Tibial artery (tissue), 4 donors: ENCODE measurements at regions not wholly inside any gene's neighbourhood (a gene's known extent, or its start where the extent isn't known, plus 50 kb on each side); places are given as distances from the start of the nearest gene placed in this dataset.

ENCODE experiments used
- DNase-seq, 2 donors: peaks; one replicate each; pipeline ENCODE4 v3.0.0-alpha.2; 2019
- H3K27ac ChIP-seq, 2 donors: fragments of 200-600 bp; sonication (generic) in 1 of 2; 1 replicate in 1 of 2; 2 replicates in 1 of 2; pipeline ENCODE4 v1.5.1; 2018 to 2019; ENCODE audit warnings: mild to moderate bottlenecking in 1 of 2
- H3K27me3 ChIP-seq, 2 donors: fragments of 200-600 bp; sonication (generic) in 1 of 2; one replicate each; pipeline versions ENCODE4 v1.5.1 to v1.6.0; 2016 to 2019
- H3K36me3 ChIP-seq, 3 donors: fragments of 200-600 bp; sonication (generic) in 2 of 3; one replicate each; pipeline ENCODE4 v1.5.1; 2016 to 2019; ENCODE audit warnings: mild to moderate bottlenecking in 2 of 3
- H3K4me1 ChIP-seq, 4 donors: fragments of 200-600 bp; sonication (generic) in 2 of 4; 1 replicate in 3 of 4; 2 replicates in 1 of 4; pipeline ENCODE4 v1.5.1; 2016 to 2019
- H3K4me3 ChIP-seq, 2 donors: fragments of 200-600 bp; sonication (generic) in 1 of 2; 1 replicate in 1 of 2; 2 replicates in 1 of 2; pipeline ENCODE4 v1.5.1; 2018 to 2019; ENCODE audit warnings: mild to moderate bottlenecking in 2 of 2
- H3K9me3 ChIP-seq, 3 donors: fragments of 200-600 bp; sonication (generic) in 1 of 3; one replicate each; pipeline ENCODE4 v1.5.1; 2016 to 2019
- CTCF ChIP-seq, 2 experiments: fragments of 200-600 bp in 1 of 2; fragments of 450-650 bp in 1 of 2; IDR thresholded peaks; one replicate each; pipeline ENCODE4 v1.5.1; 2017 to 2019; ENCODE audit warnings: antibody characterized with exemption in 2 of 2, mild to moderate bottlenecking in 1 of 2, moderate library complexity in 1 of 2
- intact Hi-C: fragments of 100-400 bp; cut with DNase I; formaldehyde crosslinking; loops from one replicate; pipeline ENCODE4 v1.15.0; 2023; ENCODE audit warnings: low total_unique reads

- Histone ChIP-seq H3K4me3 (no peak overlapping the region), H3K27me3 (no peaks in the 10 kb centered on the region), H3K4me1 (no peaks in the 10 kb centered on the region), H3K9me3 (no peaks in the 10 kb centered on the region), H3K36me3 (no peaks in the 10 kb centered on the region), H3K27ac (no peak overlapping the region)
- no peak for TF ChIP-seq CTCF (IDR thresholded peaks at IDR 0.05)
- no peak for DNase-seq
- intact Hi-C loops = no loop called here
These were observed 466.6 kb upstream of the PABPC4L start for GRCh38 chr4:134668237-134668636.

- H3K27ac ChIP-seq = no peak overlapping the region
- H3K4me3 ChIP-seq = no peak overlapping the region
- no peaks in the 10 kb centered on the region for H3K27me3 ChIP-seq
- H3K4me1 ChIP-seq = no peaks in the 10 kb centered on the region
- no peak for DNase-seq
- intact Hi-C loops = no loop called here
- no peaks in the 10 kb centered on the region for H3K9me3 ChIP-seq
- no peaks in the 10 kb centered on the region for H3K36me3 ChIP-seq
- TF ChIP-seq CTCF (IDR thresholded peaks at IDR 0.05) = no peak
These were observed 465.1 kb upstream of the PABPC4L start for GRCh38 chr4:134666640-134667039.

- H3K36me3 ChIP-seq = no peaks in the 10 kb centered on the region
- no peaks in the 10 kb centered on the region for H3K27me3 ChIP-seq
- H3K27ac ChIP-seq = no peak overlapping the region
- H3K4me1 ChIP-seq = no peaks in the 10 kb centered on the region
- DNase-seq = no peak
- no peak overlapping the region for H3K4me3 ChIP-seq
- TF ChIP-seq CTCF (IDR thresholded peaks at IDR 0.05) = no peak
- H3K9me3 ChIP-seq = no peaks in the 10 kb centered on the region
- intact Hi-C loops = no loop called here
These were observed 463.8 kb upstream of the PABPC4L start for GRCh38 chr4:134665429-134665828.

- H3K4me1 ChIP-seq = no peaks in the 10 kb centered on the region
- no peaks in the 10 kb centered on the region for H3K9me3 ChIP-seq
- H3K27ac ChIP-seq = no peak overlapping the region
- no peaks in the 10 kb centered on the region for H3K36me3 ChIP-seq
- H3K4me3 ChIP-seq = no peak overlapping the region
- intact Hi-C loops = no loop called here
- TF ChIP-seq CTCF (IDR thresholded peaks at IDR 0.05) = no peak
- DNase-seq = no peak
- no peaks in the 10 kb centered on the region for H3K27me3 ChIP-seq
These were observed 462.2 kb upstream of the PABPC4L start for GRCh38 chr4:134663742-134664141.

GRCh38 chr4:134650461-134650860 lies 448.9 kb upstream of the PABPC4L start:
- no peak for TF ChIP-seq CTCF (IDR thresholded peaks at IDR 0.05)
- Histone ChIP-seq H3K36me3 (no peaks in the 10 kb centered on the region), H3K4me1 (no peaks in the 10 kb centered on the region), H3K27me3 (no peaks in the 10 kb centered on the region), H3K9me3 (no peaks in the 10 kb centered on the region), H3K4me3 (no peak overlapping the region), H3K27ac (no peak overlapping the region)
- intact Hi-C loops = no loop called here
- no peak for DNase-seq

- Histone ChIP-seq H3K27ac (no peak overlapping the region), H3K36me3 (no peaks in the 10 kb centered on the region), H3K9me3 (no peaks in the 10 kb centered on the region), H3K27me3 (no peaks in the 10 kb centered on the region), H3K4me3 (no peak overlapping the region), H3K4me1 (no peaks in the 10 kb centered on the region)
- no peak for DNase-seq
- TF ChIP-seq CTCF (IDR thresholded peaks at IDR 0.05) = no peak
- intact Hi-C loops = no loop called here
These were observed 444.2 kb upstream of the PABPC4L start for GRCh38 chr4:134645778-134646177.
